Activated naive CD8-positive, alpha-beta T cell treated with anti-CD3 and anti-CD28 coated beads, Interleukin-2, amount 50 U/mL, for 24 hours (primary cell): ENCODE measurements at regions not wholly inside any gene's neighbourhood (a gene's known extent, or its start where the extent isn't known, plus 50 kb on each side); places are given as distances from the start of the nearest gene placed in this dataset.

ENCODE experiments used
- ATAC-seq: fragments of 150-1000 bp; cut with Tn5 transposase; one replicate; pipeline ENCODE4 v1.10.0; 2021
- DNase-seq: peaks from one replicate; pipeline ENCODE4 v3.0.0; 2021
- H3K27ac Mint-ChIP-seq: one replicate; pipeline ENCODE4 v1.8.0; 2021; ENCODE audit warnings: mild to moderate bottlenecking, mixed read lengths
- H3K27me3 Mint-ChIP-seq: one replicate; pipeline ENCODE4 v1.8.0; 2021; ENCODE audit warnings: mixed read lengths
- H3K36me3 Mint-ChIP-seq: one replicate; pipeline ENCODE4 v1.8.0; 2021; ENCODE audit warnings: low read depth, mixed read lengths
- H3K4me1 Mint-ChIP-seq: one replicate; pipeline ENCODE4 v1.8.0; 2021; ENCODE audit warnings: mixed read lengths
- H3K4me3 Mint-ChIP-seq: one replicate; pipeline ENCODE4 v1.8.0; 2021; ENCODE audit warnings: mild to moderate bottlenecking, moderate library complexity, mixed read lengths
- H3K9me3 Mint-ChIP-seq: one replicate; pipeline ENCODE4 v1.8.0; 2021; ENCODE audit warnings: mixed read lengths

DNA sequence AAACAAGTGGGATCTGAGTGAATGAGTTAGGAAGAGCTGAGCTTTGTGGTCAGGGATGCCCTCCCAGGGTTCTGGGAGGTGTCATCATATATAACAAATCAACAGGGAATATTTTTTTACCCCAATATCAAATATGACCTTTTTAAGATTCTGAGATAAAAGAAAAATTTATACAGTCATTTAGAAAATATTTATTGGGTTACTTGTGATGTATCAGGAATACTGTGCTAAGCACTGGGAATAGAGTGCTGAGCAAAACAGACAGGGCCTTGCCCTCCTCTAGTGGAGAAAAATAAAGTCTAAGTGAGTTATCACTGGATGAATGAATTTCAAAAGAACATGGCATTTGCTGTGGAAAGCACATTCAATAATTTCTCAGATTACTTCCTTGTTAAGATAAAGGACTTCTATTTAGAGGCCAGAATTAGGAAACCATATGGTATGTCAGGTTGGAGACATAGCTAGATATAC lies 102.9 kb downstream of the BOD1 start:
- peaks cover 31% of the 10 kb centered on the region for H3K27me3 Mint-ChIP-seq
- H3K9me3 Mint-ChIP-seq: no peaks in the 10 kb centered on the region
- H3K36me3 Mint-ChIP-seq: no peaks in the 10 kb centered on the region
- no peak for ATAC-seq
- DNase-seq: no peak
- no peak overlapping the region for H3K4me3 Mint-ChIP-seq
- H3K4me1 Mint-ChIP-seq: no peaks in the 10 kb centered on the region
- H3K27ac Mint-ChIP-seq: no peak overlapping the region

DNA sequence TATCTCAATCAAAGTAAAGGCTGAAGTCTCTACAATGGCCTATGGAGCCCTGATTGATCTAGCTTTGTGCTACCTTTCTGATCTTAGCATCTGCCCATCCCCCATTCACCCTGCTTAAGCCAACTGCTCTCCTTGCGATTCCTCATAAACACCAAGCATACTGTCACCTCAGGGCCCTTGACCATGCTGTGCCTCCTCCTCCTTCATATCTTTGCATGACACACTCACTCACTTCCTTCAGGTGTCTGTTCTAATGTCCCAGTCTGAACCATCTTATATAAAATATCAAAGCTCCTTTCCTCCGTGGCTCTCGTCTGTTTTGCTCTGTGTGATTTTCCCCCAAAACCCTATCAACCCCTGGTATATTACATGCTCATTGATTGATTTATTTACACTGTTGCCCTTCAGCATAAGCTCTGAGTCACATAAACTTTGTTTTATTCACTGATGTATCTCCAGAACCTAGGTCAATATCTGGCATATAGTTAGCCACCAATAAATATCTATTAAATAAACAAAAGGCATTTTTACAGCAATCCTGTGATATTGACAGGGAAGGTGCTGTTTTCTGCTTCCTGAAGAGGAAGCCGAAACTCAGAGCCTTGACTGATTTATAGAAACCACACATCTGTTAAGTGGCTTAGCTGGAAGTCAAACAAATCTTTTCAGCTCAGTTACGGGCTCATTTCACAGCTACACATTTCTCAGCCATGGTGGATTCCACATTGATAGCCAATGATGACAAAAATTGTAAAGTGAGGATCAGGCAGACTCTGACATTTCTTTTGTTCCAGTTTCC lies 103.6 kb downstream of the BOD1 start:
- H3K4me1 Mint-ChIP-seq: no peaks in the 10 kb centered on the region
- H3K9me3 Mint-ChIP-seq: no peaks in the 10 kb centered on the region
- no peaks in the 10 kb centered on the region for H3K36me3 Mint-ChIP-seq
- DNase-seq (no peak), ATAC-seq (no peak)
- H3K27me3 Mint-ChIP-seq: peaks cover 28% of the 10 kb centered on the region
- H3K27ac Mint-ChIP-seq: no peak overlapping the region
- no peak overlapping the region for H3K4me3 Mint-ChIP-seq

DNA sequence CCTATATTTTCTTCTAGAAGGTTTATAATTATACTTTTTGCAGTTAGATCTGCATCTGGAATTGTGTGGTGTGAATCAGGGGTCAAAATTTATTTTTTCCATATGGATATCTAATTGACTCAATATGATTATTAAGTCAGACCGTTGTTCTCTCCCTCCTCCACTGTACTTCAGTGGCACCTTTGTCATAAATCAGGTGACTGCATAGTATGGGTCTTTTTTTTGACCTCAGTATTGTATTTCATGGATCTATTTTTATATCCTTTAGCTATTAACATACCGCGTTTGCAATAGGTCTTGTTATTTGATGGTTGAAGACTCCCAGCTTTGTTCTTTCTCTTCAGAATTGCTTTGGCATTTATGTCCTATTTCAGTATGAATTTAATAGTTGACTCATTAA lies 107.4 kb downstream of the BOD1 start:
- Mint-ChIP-seq H3K9me3 (peaks cover 3% of the 10 kb centered on the region), H3K4me1 (no peaks in the 10 kb centered on the region), H3K4me3 (no peak overlapping the region), H3K27me3 (peaks cover 20% of the 10 kb centered on the region), H3K36me3 (no peaks in the 10 kb centered on the region), H3K27ac (no peak overlapping the region)
- ATAC-seq (no peak), DNase-seq (no peak)

DNA sequence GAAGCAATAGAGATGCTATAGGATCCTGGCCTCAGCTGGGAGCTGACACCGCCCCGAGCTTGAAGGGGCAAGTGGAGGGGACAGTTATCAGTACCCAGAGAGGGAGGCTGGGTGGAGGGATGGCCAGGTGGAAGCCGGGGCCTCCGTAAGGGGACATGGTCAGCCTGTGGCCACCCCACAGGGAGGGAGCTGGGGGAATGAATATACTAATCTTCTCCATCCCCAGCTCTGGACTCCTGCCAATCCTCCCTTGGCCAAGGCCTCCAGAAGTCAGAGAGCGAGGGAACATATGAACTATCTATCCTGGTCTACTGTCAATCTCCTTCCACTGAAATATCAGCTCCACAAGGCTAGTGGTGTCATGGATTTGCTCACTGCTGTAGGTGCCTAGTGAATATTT lies 109.3 kb downstream of the BOD1 start:
- no peaks in the 10 kb centered on the region for H3K4me1 Mint-ChIP-seq
- H3K9me3 Mint-ChIP-seq: peaks cover 3% of the 10 kb centered on the region
- H3K27ac Mint-ChIP-seq: no peak overlapping the region
- peaks cover 8% of the 10 kb centered on the region for H3K27me3 Mint-ChIP-seq
- no peak overlapping the region for H3K4me3 Mint-ChIP-seq
- no peak for DNase-seq
- H3K36me3 Mint-ChIP-seq: no peaks in the 10 kb centered on the region
- no peak for ATAC-seq

DNA sequence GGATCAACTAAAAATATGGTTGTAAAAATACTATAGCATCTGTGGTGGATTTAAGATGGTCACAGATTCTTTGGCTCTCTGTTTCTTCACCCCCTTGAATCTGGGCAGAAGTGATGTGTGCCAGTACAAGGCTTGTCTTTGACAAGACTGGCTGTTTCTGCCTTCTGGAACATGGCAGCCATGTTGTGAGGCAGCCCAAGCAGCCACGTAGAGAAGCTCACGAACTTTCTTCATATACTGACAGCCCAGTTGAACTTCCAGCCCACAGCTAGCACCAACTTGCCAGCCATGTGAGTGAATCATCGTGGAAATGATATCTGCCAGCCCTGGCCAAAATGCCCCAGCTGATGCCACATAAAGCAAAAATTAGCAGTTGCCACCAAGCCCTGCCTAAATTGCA lies 110.8 kb downstream of the BOD1 start:
- H3K27me3 Mint-ChIP-seq: peaks cover 2% of the 10 kb centered on the region
- peaks cover 3% of the 10 kb centered on the region for H3K9me3 Mint-ChIP-seq
- H3K36me3 Mint-ChIP-seq: no peaks in the 10 kb centered on the region
- no peak for ATAC-seq
- no peaks in the 10 kb centered on the region for H3K4me1 Mint-ChIP-seq
- H3K27ac Mint-ChIP-seq: no peak overlapping the region
- no peak overlapping the region for H3K4me3 Mint-ChIP-seq
- no peak for DNase-seq

DNA sequence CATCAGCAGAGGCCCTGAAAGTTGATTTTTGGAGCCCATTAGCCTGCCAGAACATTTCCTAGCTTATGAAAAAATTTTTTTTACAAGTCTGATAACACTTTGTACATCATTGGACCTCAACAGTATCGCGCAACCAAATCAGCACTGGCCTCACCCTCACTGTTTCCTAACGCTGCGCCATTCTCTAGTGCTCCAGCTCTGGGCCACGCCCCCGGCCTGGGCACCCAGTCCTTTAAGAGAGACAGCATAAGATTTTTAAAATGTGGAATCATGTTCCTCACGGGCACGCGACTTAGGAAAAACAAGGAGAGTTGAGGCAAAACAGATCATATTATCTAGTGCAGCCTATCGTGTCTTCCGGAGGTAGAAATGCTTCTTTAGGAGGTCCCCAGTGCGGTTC lies 114.5 kb downstream of the BOD1 start:
- Mint-ChIP-seq H3K9me3 (peaks cover 3% of the 10 kb centered on the region), H3K36me3 (no peaks in the 10 kb centered on the region)

DNA sequence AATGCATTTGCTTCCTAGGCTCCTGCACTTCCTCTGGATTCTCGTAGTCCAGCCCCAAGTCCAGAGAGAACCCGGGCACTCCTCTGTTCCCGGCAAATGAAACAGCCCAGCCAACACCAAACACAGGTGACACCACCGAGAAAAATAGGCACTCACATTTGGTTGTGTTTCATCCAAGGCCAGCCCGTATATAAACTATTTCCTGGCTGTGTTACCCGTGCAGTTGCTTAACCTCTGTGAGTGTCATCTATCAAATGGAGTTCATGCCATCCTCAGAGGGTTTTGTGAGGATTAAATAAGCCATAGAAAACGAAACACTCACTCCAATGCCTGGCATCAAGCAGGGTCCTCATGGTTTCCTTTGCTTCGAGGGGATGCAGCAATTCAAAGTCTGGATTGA lies 115.2 kb downstream of the BOD1 start:
- H3K27ac Mint-ChIP-seq: no peak overlapping the region
- DNase-seq (no peak), ATAC-seq (no peak)
- H3K36me3 Mint-ChIP-seq: no peaks in the 10 kb centered on the region
- no peaks in the 10 kb centered on the region for H3K27me3 Mint-ChIP-seq
- no peaks in the 10 kb centered on the region for H3K4me1 Mint-ChIP-seq
- no peak overlapping the region for H3K4me3 Mint-ChIP-seq
- H3K9me3 Mint-ChIP-seq: peaks cover 3% of the 10 kb centered on the region

More for the DNA sequence above, 114.5 kb downstream of the BOD1 start:
- Mint-ChIP-seq H3K4me3 (no peak overlapping the region), H3K27me3 (no peaks in the 10 kb centered on the region), H3K4me1 (no peaks in the 10 kb centered on the region), H3K27ac (no peak overlapping the region)
- no peak for ATAC-seq
- DNase-seq: no peak

DNA sequence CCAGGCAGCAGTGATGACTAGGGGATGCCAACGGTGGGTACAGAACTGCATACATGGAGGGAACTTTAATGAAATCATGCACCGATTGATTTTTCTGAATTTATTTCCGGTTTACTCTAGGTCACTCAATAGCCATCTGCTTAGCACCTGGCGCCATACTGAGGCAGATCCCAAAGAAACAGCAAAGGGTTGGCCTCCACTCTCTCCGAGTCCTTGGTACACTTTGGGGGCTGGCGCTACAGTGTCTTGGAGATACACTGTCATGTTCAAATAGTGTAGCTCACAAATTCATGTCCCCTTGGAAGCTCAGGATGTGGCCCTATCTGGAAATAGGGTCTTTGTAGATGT lies 116.3 kb downstream of the BOD1 start:
- no peaks in the 10 kb centered on the region for H3K36me3 Mint-ChIP-seq
- no peak for DNase-seq
- no peak for ATAC-seq
- no peak overlapping the region for H3K4me3 Mint-ChIP-seq
- H3K27me3 Mint-ChIP-seq: peaks cover 2% of the 10 kb centered on the region
- no peak overlapping the region for H3K27ac Mint-ChIP-seq
- H3K9me3 Mint-ChIP-seq: no peaks in the 10 kb centered on the region
- H3K4me1 Mint-ChIP-seq: no peaks in the 10 kb centered on the region

DNA sequence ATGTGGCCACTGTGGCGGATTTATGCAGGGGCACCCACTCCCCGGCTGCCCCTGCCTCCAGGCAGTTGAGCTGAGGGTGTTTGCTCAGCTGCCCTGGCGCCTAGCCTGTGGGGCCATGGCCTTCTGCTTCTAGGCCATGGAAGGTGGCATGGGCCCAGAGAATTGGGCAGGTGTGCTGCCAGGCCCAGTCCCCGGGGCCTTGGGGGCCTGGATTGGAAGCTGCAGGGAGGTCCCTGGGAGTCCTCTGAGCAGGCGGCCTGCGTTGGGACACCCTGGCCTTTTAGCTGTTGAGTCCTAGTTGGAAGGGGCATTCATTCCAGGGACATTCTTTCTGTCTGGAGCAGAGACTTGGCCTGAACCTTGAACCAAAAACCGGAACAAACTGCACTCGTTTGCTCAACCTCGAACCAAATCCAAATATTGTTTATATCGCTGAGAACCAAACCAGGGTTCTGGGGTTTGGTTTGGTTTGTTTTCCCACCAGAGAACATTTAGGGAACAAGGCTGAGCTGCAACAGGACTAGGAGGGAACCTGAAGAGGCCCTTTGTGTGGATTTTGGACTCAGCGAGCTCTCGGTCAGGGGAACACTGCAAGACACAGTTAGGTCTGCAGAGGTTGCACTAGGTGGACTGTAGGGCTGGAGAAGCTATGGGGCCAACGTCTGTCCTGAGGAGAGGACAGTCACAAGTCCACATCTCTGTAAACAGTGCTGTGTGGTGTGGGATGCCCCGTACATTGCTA lies 116.8 kb downstream of the BOD1 start:
- no peak overlapping the region for H3K27ac Mint-ChIP-seq

DNA sequence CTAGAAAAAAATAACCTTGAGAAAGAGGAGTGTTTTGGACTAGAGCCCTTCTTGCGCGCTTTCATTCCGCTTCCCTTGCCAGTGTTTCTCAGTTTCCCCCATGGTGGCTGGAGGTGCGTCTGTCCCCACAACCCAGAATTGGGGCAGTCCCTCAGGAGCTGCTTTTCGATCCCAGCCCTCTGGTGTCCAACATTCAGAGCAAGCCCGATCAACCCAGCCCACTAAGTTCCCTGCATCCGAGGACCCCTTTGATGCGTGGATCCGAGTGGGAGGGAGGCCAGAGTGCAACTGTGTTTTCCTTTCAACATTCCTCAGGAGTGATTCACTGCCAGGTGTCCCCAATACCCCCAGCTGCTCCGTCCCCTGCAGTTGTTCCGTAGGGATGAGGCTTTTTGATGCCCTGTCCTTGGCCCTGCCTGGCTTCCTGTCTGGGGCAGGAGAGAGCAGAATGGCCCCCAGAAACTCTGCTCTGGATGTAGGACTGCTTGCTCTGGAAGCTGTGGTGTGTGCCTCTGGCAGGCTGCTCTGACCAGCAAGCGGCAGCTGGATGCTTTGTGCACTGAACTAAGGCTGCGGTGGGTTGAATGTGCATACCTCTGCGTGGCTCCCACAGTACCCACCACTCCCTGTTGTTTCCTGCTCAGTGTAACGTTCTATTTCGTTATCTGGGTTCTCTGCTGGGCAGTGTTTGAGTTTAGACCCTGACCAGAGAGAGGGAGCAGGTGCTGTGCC lies 117.5 kb downstream of the BOD1 start:
- Mint-ChIP-seq H3K36me3 (no peaks in the 10 kb centered on the region), H3K4me3 (no peak overlapping the region), H3K4me1 (no peaks in the 10 kb centered on the region), H3K27me3 (peaks cover 5% of the 10 kb centered on the region), H3K27ac (no peak overlapping the region), H3K9me3 (no peaks in the 10 kb centered on the region)
- ATAC-seq (no peak), DNase-seq (no peak)

More for the DNA sequence above, 116.8 kb downstream of the BOD1 start:
- Mint-ChIP-seq H3K9me3 (no peaks in the 10 kb centered on the region), H3K27me3 (peaks cover 3% of the 10 kb centered on the region), H3K4me3 (no peak overlapping the region), H3K36me3 (no peaks in the 10 kb centered on the region), H3K4me1 (no peaks in the 10 kb centered on the region)
- DNase-seq: no peak
- ATAC-seq: no peak

DNA sequence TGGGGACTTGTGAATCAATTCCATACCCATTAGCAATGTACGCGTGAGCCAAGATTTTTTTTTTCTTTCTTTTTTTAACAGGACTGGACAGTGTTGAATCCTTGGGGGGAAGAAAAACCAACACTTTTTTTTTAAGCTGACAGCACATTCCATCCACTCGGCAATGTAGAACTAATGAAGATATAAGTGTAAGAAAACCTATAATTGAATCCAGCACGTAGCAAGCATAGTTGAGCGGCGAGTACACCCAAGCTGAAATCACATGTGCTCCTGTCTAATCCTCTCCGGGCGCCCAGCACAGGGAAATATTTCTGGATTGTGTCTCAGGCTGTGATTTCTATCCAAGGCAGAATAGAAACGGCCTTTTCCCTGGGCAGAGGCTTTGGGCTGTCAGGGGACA lies 118.2 kb downstream of the BOD1 start:
- no peaks in the 10 kb centered on the region for H3K4me1 Mint-ChIP-seq
- DNase-seq (no peak), ATAC-seq (no peak)
- H3K36me3 Mint-ChIP-seq: no peaks in the 10 kb centered on the region
- H3K4me3 Mint-ChIP-seq: no peak overlapping the region
- H3K27ac Mint-ChIP-seq: no peak overlapping the region
- peaks cover 5% of the 10 kb centered on the region for H3K27me3 Mint-ChIP-seq
- no peaks in the 10 kb centered on the region for H3K9me3 Mint-ChIP-seq

DNA sequence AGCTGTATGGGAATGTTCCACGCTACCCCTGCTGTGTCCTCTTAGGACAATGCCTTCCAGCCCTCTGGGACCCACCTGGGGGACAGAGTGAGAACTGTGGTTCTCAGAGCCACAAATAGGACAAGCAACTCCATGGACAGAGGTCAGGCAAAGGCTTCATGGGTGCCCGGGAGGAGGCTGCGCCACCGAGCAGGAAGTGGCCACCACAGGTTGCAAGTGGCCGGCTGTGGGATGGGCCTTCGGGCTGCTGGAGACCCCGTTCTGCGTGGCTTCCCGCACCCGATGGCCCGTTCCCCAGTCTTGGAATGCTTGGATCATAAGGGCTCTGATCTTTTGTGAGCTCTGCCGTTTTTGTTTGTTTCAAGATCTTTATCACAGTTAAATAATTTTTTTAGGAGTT lies 118.8 kb downstream of the BOD1 start:
- ATAC-seq: no peak

DNA sequence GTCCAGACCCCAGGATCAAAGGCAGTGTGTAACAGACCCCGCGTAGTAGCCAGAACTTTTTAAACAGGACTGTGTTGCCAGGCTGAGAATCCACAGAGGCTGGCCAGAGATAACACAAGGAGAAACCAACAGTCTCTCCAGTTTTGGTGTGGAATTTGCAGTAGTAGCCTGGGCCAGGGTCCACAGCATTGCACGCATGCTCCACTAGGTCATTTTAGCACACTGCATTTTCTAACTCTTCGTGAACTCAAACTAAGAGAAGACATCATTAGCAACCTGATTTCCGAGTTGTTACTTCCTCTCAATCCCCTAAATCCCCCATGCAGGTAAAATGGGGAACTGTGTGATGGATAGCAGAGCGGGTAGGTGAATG lies 119.6 kb downstream of the BOD1 start:
- Mint-ChIP-seq H3K9me3 (no peaks in the 10 kb centered on the region), H3K27me3 (peaks cover 7% of the 10 kb centered on the region), H3K4me1 (no peaks in the 10 kb centered on the region), H3K36me3 (no peaks in the 10 kb centered on the region), H3K4me3 (no peak overlapping the region), H3K27ac (no peak overlapping the region)
- DNase-seq (no peak), ATAC-seq (no peak)

More for the DNA sequence above, 118.8 kb downstream of the BOD1 start:
- Mint-ChIP-seq H3K4me1 (no peaks in the 10 kb centered on the region), H3K27me3 (peaks cover 5% of the 10 kb centered on the region), H3K27ac (no peak overlapping the region), H3K36me3 (no peaks in the 10 kb centered on the region), H3K4me3 (no peak overlapping the region), H3K9me3 (no peaks in the 10 kb centered on the region)
- no peak for DNase-seq

DNA sequence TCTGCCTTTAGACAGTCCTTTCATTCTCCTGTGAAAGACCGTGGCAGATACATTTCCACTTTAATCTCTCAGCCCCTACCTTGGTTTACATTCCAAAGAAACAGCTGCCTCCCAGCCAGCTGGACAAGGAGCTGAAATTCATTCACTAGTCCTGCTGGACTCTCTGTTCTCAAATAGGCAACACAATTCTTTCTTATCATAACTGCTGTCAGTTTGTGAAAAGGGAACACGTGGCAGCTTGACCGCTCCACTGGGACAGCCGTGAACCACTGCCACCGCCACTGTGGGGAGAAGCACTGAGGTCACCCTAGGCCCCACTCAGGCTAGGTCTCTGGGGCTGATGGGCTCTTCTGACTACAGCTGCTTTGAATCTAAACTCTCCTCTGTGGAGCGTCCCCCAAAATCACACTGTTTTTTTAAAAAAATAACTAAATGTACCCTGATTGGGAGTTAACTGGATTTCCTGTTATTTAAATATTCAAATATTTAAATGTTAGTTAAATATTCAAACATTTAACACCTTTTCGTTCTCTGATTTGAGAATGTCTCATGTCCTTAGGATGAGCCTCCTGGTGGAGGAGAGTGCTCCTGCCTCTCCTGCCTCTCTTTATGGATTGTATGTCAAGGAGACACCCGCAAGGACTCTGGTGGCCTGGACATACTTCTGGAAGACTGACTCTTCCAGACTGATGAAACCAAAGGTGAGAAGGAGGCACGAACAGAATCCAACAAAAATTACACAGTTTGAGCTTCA lies 120.1 kb downstream of the BOD1 start:
- H3K27ac Mint-ChIP-seq: no peak overlapping the region
- ATAC-seq: no peak
- DNase-seq: no peak
- no peak overlapping the region for H3K4me3 Mint-ChIP-seq
- H3K9me3 Mint-ChIP-seq: no peaks in the 10 kb centered on the region
- H3K36me3 Mint-ChIP-seq: no peaks in the 10 kb centered on the region
- H3K27me3 Mint-ChIP-seq: peaks cover 7% of the 10 kb centered on the region
- no peaks in the 10 kb centered on the region for H3K4me1 Mint-ChIP-seq
